GM19463 (cell line): ENCODE measurements at regions not wholly inside any gene's neighbourhood (a gene's known extent, or its start where the extent isn't known, plus 50 kb on each side); places are given as distances from the start of the nearest gene placed in this dataset.

ENCODE experiments used
- ATAC-seq: cut with Tn5 transposase; IDR thresholded peaks from one replicate; pipeline ENCODE4 v1.9.1; 2021; ENCODE audit warnings: mild to moderate bottlenecking, moderate library complexity; ENCODE audit not compliant: unreplicated experiment

DNA sequence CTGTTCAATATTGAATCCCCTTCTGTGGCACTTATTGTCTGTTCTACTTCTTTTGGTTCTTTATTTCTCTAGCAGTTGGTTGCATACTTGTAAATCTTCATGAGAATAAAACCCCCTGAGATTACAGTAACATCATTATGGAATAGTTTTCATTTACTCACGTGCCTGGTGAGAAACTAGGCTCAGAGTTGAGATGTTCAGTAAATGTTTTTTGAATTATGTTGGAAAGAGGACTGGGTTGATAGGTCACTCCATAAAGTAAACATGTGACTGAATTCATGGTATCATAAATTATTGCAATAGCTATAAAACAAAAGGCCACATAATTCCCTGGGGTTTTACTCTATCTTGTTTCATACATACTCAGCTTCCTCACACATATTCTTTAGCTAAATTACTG, 174.2 kb upstream of the C9orf72 start:
- no peak for ATAC-seq

- no peak for ATAC-seq
Measured at GRCh38 chr9:27749838-27750237, 176.6 kb upstream of the C9orf72 start.

GRCh38 chr9:27750566-27750965, 177.3 kb upstream of the C9orf72 start:
- ATAC-seq = no peak

DNA sequence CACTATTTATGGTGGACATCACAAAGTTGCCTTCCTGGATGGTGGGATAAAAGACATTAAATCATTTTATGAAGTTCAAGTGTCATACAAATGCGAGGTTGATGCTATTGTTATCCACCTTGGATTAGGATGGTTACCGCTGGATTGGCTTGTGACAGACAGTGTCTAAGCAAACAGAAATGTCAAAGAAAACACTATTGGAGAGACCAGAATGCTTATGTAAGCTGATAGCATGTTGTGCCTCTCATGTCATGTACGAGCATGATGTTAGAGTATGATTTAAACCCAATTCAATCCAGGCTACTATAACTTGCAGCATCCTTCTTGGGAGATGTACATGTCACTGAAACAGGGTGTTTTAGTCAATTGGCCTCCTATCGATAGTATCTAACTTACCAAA, 178.8 kb upstream of the C9orf72 start:
- ATAC-seq = no peak

GRCh38 chr9:27755846-27756245, 182.6 kb upstream of the C9orf72 start:
- no peak for ATAC-seq

DNA sequence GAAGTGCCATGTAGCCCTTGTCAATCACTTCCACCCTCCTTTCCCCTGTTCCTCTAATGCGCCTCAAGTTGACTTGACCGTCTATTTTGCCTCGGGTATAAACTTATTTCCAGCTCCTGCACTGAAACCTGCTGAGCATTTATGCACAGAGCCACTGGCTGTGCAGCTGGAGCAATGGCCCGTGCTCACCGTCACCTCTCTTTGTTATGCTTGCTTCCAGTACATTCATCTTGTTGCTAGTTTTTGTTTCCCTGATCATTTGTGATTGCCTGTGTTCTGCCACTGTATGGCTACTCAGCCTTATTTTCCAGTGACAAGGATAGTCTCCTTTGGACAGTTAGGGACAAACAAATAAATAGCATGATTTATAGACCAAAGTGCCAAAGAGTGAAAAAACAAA, 183.1 kb upstream of the C9orf72 start:
- ATAC-seq = no peak

GRCh38 chr9:27763831-27764230, 190.6 kb upstream of the C9orf72 start:
- ATAC-seq = no peak

DNA sequence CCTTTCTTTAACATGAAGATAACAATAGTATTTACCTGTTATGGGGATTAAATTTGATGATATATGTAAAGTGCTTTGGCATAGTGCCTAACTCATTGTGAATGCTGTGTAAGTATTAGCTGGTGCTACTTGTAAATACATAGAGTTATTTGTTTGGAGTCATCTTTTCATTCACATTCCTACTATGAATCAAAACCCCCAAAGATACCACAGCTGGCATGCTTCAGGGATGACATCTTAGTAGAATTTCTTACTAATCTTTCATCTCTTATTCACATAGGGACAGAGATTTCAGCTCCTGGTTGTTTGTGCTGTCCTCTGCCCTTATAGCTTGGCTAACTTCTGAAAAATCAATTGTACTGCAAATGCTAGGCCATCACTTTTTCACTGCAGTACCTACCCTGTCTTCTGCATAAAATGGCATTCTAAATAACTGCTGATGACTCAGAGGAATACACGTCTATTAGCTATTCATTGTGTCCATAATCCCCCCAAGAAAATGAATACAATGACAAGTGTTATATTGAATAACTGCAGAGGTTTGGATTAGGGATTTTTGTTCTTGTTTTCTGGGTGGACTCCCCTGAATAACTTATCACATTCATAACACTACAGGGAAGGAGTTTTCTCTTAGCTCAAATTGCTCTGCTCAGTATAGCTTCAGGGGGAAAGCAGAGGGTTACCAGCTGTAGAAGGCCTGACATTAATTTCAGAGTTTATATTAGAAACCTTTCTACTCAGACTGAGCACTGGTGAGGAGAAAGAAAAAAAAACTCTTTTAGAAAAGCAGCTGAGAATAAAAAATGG, 192.2 kb upstream of the C9orf72 start:
- no peak for ATAC-seq

GRCh38 chr9:27766073-27766835, 193.0 kb upstream of the C9orf72 start:
- no peak for ATAC-seq

- no peak for ATAC-seq
Measured at GRCh38 chr9:27768781-27769180, 195.5 kb upstream of the C9orf72 start.

GRCh38 chr9:27770541-27770940, 197.3 kb upstream of the C9orf72 start:
- ATAC-seq = no peak

- ATAC-seq = no peak
Measured at GRCh38 chr9:27771803-27772545, 198.7 kb upstream of the C9orf72 start.

DNA sequence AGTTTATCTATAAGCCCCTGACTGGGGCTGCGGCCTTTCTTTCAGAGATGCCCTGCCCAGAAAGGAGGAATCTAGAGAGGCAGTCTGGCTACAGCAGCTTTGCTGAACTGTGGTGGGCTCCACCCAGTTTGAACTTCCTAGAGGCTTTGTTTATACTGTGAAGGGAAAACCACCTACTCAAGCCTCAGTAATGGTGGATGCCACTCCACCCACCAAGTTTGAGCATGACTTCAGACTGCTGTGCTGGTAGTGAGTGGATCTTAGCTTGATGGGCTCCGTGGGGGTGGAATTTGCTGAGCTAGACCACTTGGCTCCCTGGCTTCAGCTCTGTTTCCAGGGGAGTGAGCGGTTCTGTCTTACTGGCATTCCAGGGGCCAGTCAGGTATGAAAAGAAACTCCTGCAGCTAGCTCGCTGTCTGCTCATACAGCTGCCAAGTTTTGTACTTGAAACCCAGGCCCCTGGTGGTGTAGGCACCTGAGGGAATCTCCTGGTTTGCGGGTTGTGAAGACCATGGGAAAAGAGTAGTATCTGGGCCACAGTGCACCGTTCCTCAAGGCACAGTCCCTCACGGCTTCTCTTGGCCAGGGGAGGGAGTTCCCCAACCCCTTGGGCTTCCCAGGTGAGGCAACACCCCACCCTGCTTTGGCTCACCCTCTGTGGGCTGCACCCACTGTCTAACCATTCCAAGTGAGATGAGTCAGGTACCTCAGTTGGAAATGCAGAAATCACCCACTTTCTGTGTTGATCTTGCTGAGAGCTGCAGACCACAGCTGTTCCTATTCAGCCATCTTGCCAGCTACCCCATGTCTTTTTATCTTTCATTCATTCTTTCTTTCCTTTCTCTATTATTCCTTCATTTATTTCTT, 211.8 kb upstream of the C9orf72 start:
- peak; percentile 46 for ATAC-seq

DNA sequence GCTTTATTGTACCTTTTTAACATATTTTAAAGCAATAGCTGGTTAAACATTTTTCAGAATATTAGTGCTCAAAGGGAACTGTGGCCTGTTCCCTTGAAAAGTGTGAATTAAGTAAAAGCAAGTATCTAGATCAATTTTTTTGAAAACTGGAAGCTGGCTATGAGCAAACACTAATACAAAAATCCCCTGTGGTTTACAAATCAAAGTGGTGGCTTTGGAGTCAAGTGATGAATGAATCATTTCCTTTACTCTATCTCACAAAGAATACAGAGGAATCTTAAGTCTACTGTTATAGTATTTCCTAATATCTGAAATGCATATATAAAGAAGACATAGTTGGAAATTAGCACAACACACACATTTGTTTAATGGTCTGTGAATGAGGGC, 212.4 kb upstream of the C9orf72 start:
- ATAC-seq = peak; percentile 83

DNA sequence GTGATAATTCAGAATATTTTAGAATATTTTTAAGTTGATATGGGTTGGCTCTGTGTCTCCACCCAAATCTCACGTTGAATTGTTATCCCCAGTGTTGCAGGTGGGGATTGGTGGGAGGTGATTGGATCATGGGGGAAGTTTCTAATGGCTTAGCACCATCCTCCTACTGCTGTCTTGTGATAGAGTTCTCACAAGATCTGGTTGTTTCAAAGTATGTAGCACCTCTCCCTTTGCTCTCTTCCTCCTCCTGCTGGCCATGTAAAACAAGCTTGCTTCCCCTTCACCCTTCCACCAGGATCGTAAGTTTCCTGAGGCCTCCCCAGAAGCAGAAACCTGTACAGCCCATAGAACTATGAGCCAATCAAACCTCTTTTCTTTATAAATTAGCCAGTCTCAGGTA, 214.6 kb upstream of the C9orf72 start:
- no peak for ATAC-seq

DNA sequence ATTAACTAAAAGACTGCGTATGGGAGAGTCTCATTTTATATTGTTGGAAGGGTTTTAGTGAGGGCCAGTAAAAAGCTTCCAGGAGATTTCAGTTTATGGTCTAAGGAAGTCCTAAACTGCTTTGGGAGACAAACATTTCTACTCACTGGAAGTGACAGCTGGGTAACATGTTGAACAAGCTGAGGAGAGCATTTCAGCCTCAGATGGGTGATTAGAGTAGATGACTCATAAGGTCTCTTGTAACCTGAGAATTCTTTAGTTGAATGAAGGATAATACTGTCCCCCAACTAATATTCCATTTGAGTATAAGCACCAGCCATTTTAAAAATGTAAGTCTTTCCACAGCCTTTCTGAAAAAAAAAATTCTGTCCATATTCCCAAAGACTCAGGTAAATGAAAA, 218.0 kb upstream of the C9orf72 start:
- ATAC-seq = no peak

DNA sequence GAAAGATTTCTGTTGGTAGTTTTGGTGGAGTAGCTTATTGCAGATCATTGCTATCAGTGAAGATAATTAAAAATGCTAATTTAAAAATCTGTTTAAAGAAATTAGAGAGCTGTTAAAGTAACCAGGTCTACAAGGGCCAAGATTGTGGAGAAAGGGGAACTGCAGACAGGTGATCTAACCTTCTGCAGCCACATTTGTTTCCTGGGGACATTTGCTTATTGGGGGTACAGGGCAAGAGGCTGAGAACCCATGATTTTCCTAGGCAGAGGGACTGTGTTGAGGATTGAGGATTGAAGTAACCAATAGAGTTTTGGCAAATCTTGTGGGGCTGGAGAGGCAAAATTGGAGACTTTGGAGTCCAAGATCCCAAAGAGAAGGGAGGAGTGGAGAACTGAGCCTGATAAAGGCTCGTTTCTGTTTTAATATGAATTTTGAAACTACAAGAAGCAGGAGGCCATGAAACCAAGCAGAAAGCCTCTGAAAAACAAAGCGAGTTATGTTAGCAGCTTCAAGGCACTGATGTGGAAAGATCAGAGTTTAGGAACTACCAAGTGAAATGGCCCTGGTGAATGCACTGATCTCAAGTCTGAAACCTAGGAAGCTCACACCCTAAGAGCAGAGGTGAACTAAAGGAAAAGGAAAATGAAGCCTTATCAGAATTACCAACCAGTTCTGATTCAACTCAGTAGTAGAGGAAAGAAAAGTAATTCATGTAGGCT, 219.8 kb upstream of the C9orf72 start:
- ATAC-seq = no peak

- no peak for ATAC-seq
Measured at GRCh38 chr9:27799326-27799725, 226.0 kb upstream of the C9orf72 start.

GRCh38 chr9:27800159-27800558, 226.9 kb upstream of the C9orf72 start:
- ATAC-seq = no peak
